SK-N-SH (cell line): ENCODE measurements at regions not wholly inside any gene's neighbourhood (a gene's known extent, or its start where the extent isn't known, plus 50 kb on each side); places are given as distances from the start of the nearest gene placed in this dataset.
"Not testable (repeated sequence)": the region's sequence is repeated elsewhere in the genome, so short reads cannot be mapped to it uniquely, and the experiment has no call there.

ENCODE experiments used
- CTCF ChIA-PET: fragments of 300-600, 350-600 bp; formaldehyde crosslinking; extraction: SDS; loops from one replicate; lab custom pipeline; 2021; lab: Yijun Ruan, JAX
- POLR2A ChIA-PET: fragments of 350-600 bp; sonication (Branson Sonifier 250); formaldehyde crosslinking; extraction: SDS; loops from one replicate; lab custom pipeline; 2020; ENCODE audit warnings: antibody characterized with exemption, inconsistent platforms; lab: Yijun Ruan, JAX
- DNase-seq: peaks from one replicate; pipeline ENCODE4 v3.0.0; 2012
- H2AFZ ChIP-seq: fragments of 200-600 bp; sonication (generic); 2 replicates; pipeline ENCODE4 v1.8.1; 2016; ENCODE audit warnings: antibody characterized with exemption, mild to moderate bottlenecking, low read depth
- H3F3A ChIP-seq: fragments of 200-600 bp; sonication (generic); replicated peaks from 2 replicates; pipeline ENCODE3; 2016; ENCODE audit warnings: antibody characterized with exemption, mild to moderate bottlenecking; ENCODE audit not compliant: insufficient read depth
- H3K27ac ChIP-seq, 2 experiments: fragments of 200-500 bp in 1 of 2; fragments of 200-600 bp in 1 of 2; sonication (Bioruptor generic) in 1 of 2; sonication (generic), shearing (Covaris generic) in 1 of 2; 2 replicates each; pipeline versions ENCODE4 v1.5.1 to v1.6.1; 2014 to 2016; ENCODE audit warnings: low read depth in 2 of 2, inconsistent platforms in 1 of 2, low read length in 1 of 2, mild to moderate bottlenecking in 1 of 2, mixed read lengths in 1 of 2
- H3K27me3 ChIP-seq: fragments of 200-600 bp; sonication (generic), shearing (Covaris generic); 2 replicates; pipeline ENCODE4 v1.6.1; 2016; ENCODE audit warnings: mixed run types; ENCODE audit not compliant: insufficient read depth
- H3K36me3 ChIP-seq, 2 experiments: fragments of 200-500 bp in 1 of 2; fragments of 200-600 bp in 1 of 2; sonication (Bioruptor generic) in 1 of 2; sonication (generic) in 1 of 2; replicated peaks in 1 of 2; 2 replicates each; pipeline versions ENCODE3 to v1.5.1; 2014 to 2016; ENCODE audit warnings: low read length in 1 of 2, mild to moderate bottlenecking in 1 of 2; ENCODE audit not compliant: insufficient read depth in 2 of 2, control insufficient read depth in 1 of 2
- H3K4me1 ChIP-seq, 2 experiments: fragments of 200-500 bp in 1 of 2; fragments of 200-600 bp in 1 of 2; sonication (Bioruptor generic) in 1 of 2; sonication (generic), shearing (Covaris generic) in 1 of 2; 2 replicates each; pipeline versions ENCODE4 v1.5.1 to v1.6.1; 2014 to 2016; ENCODE audit warnings: low read depth in 1 of 2, low read length in 1 of 2, mixed run types in 1 of 2; ENCODE audit not compliant: insufficient read depth in 2 of 2, control insufficient read depth in 1 of 2
- H3K4me2 ChIP-seq: fragments of 200-600 bp; sonication (generic), shearing (Covaris generic); 2 replicates; pipeline ENCODE4 v1.6.1; 2017; ENCODE audit warnings: mixed run types
- H3K4me3 ChIP-seq, 2 experiments: fragments of 200-500 bp in 1 of 2; fragments of 200-600 bp in 1 of 2; sonication (Bioruptor generic) in 1 of 2; sonication (generic), shearing (Covaris generic) in 1 of 2; 2 replicates each; pipeline versions ENCODE4 v1.5.1 to v1.8.1; 2014 to 2016; ENCODE audit warnings: low read depth in 2 of 2, inconsistent platforms in 1 of 2, low read length in 1 of 2, mild to moderate bottlenecking in 1 of 2, mixed read lengths in 1 of 2, moderate library complexity in 1 of 2
- H3K79me2 ChIP-seq: fragments of 200-600 bp; sonication (generic); 2 replicates; pipeline ENCODE4 v1.8.1; 2017; ENCODE audit warnings: mild to moderate bottlenecking; ENCODE audit not compliant: insufficient read depth
- H3K9ac ChIP-seq: fragments of 200-600 bp; sonication (generic); 2 replicates; pipeline ENCODE4 v1.6.1; 2017; ENCODE audit warnings: mixed run types
- H3K9me2 ChIP-seq: fragments of 200-600 bp; sonication (generic); 2 replicates; pipeline ENCODE4 v1.6.1; 2017; ENCODE audit warnings: mixed run types
- H3K9me3 ChIP-seq: fragments of 200-600 bp; sonication (generic); 2 replicates; pipeline ENCODE4 v1.6.1; 2017; ENCODE audit warnings: mixed run types, mild to moderate bottlenecking, moderate library complexity
- H4K20me1 ChIP-seq: fragments of 200-600 bp; sonication (generic); 2 replicates; pipeline ENCODE4 v1.6.1; 2017; ENCODE audit warnings: mild to moderate bottlenecking, mixed run types; ENCODE audit not compliant: insufficient read depth
- CHD2 ChIP-seq: fragments of 150-350 bp; IDR thresholded peaks from 2 replicates; pipeline ENCODE4 v1.6.1; 2018; ENCODE audit warnings: low read length; ENCODE audit not compliant: partially characterized antibody
- EP300 ChIP-seq, 2 experiments: IDR thresholded peaks; 2 replicates each; pipeline versions ENCODE4 v1.4.0 to v1.6.1; 2012; ENCODE audit warnings: borderline replicate concordance in 1 of 2, low read depth in 1 of 2, low read length in 1 of 2
- EZH2phosphoT487 ChIP-seq: fragments of 200-600 bp; sonication (generic); IDR thresholded peaks from 2 replicates; pipeline ENCODE4 v1.6.1; 2017; ENCODE audit warnings: low read depth, mixed run types, mild to moderate bottlenecking, antibody characterized with exemption, moderate library complexity, borderline replicate concordance
- GABPA ChIP-seq: IDR thresholded peaks from 2 replicates; pipeline ENCODE4 v1.4.0; 2012; ENCODE audit warnings: low read depth, mild to moderate bottlenecking
- JUND ChIP-seq: IDR thresholded peaks from 2 replicates; pipeline ENCODE4 v1.4.0; 2012
- MEF2A ChIP-seq: IDR thresholded peaks from 2 replicates; pipeline ENCODE4 v1.4.0; 2012; ENCODE audit warnings: low read depth, borderline replicate concordance
- NRF1 ChIP-seq: IDR thresholded peaks from 2 replicates; pipeline ENCODE4 v1.6.1; 2012; ENCODE audit warnings: low read depth, mild to moderate bottlenecking, low read length
- RAD21 ChIP-seq: IDR thresholded peaks from 2 replicates; pipeline ENCODE4 v1.6.1; 2012; ENCODE audit warnings: mild to moderate bottlenecking, low read length
- RXRA ChIP-seq: IDR thresholded peaks from 2 replicates; pipeline ENCODE4 v1.4.0; 2012; ENCODE audit warnings: low read depth, mild to moderate bottlenecking, borderline replicate concordance
- SIN3A ChIP-seq: IDR thresholded peaks from 2 replicates; pipeline ENCODE4 v1.6.1; 2012; ENCODE audit warnings: low read depth, mild to moderate bottlenecking, low read length, moderate library complexity, borderline replicate concordance
- SMC3 ChIP-seq: IDR thresholded peaks from 2 replicates; pipeline ENCODE4 v1.6.1; 2012; ENCODE audit warnings: low read depth, low read length, improper control_type of control experiment
- TAF1 ChIP-seq: IDR thresholded peaks from 2 replicates; pipeline ENCODE4 v1.6.1; 2012; ENCODE audit warnings: low read depth, mild to moderate bottlenecking, low read length, moderate library complexity, borderline replicate concordance
- TEAD4 ChIP-seq: IDR thresholded peaks from 2 replicates; pipeline ENCODE4 v1.4.0; 2012; ENCODE audit warnings: mild to moderate bottlenecking, borderline replicate concordance; ENCODE audit not compliant: insufficient read depth
- USF1 ChIP-seq: IDR thresholded peaks from 2 replicates; pipeline ENCODE4 v1.4.0; 2012; ENCODE audit warnings: low read depth, borderline replicate concordance
- WGBS: methylation state at CpG from one replicate; pipeline ENCODE4 v1.1.6; 2017; ENCODE audit warnings: low lambda C conversion rate; 5-methylcytosine and 5-hydroxymethylcytosine counted together
- TF ChIP-seq, protein P1 (sequence below): IDR thresholded peaks from 2 replicates; pipeline ENCODE4 v1.4.0; 2012; ENCODE audit warnings: low read depth
- TF ChIP-seq, protein P2 (sequence below): fragments of 150-350 bp; IDR thresholded peaks from 2 replicates; pipeline ENCODE4 v1.6.1; 2017; ENCODE audit warnings: antibody characterized with exemption, low read length, low read depth, borderline replicate concordance
- TF ChIP-seq, protein P3 (sequence below): IDR thresholded peaks from 2 replicates; pipeline ENCODE4; 2012
- TF ChIP-seq, protein P4 (sequence below): fragments of 150-350 bp; IDR thresholded peaks from 2 replicates; pipeline ENCODE4 v1.6.1; 2016; ENCODE audit warnings: mild to moderate bottlenecking, low read depth, low read length
- TF ChIP-seq, protein P5 (sequence below): fragments of 200-600 bp; sonication (generic); IDR thresholded peaks from 2 replicates; pipeline ENCODE4 v1.6.1; 2017; ENCODE audit warnings: antibody characterized with exemption, mild to moderate bottlenecking, moderate library complexity

DNA sequence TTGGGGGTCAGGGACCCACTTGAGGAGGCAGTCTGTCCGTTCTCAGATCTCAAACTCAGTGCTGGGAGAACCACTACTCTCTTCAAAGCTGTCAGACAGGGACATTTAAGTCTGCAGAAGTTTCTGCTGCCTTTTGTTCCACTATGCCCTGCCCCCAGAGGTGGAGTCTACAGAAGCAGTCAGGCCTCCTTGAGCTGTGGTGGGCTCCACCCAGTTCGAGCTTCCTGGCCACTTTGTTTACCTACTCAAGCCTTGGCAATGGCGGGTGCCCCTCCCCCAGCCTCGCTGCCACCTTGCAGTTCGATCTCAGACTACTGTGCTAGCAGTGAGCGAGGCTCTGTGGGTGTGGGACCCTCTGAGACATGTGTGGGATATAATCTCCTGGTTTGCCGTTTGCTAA lies 122.7 kb downstream of the GPR65 start:
- H3K27me3 ChIP-seq, POLR2A ChIA-PET, H4K20me1 ChIP-seq, H2AFZ ChIP-seq, H3K9me3 ChIP-seq, H3K4me1 ChIP-seq, H3K36me3 ChIP-seq, H3K27ac ChIP-seq, H3K4me3 ChIP-seq, DNase-seq, H3K79me2 ChIP-seq, CTCF ChIA-PET, H3K9ac ChIP-seq, H3K4me2 ChIP-seq, H3K9me2 ChIP-seq: not testable (repeated sequence)
- 26% methylated on average over 5 of the region's 7 CpGs for WGBS
- peaks cover 13% of the 10 kb centered on the region for H3F3A ChIP-seq

GRCh38 chr14:88128816-88129215 lies 123.9 kb downstream of the GPR65 start:
- Histone ChIP-seq H4K20me1 (no peaks in the 10 kb centered on the region), H3K4me2 (peak overlapping the region; percentile 47), H3K9ac (no peak overlapping the region), H2AFZ (no peak overlapping the region), H3K9me2 (no peaks in the 10 kb centered on the region), H3K27me3 (no peaks in the 10 kb centered on the region), H3K79me2 (no peaks in the 10 kb centered on the region), H3K4me3 (no peak overlapping the region), H3K9me3 (no peaks in the 10 kb centered on the region), H3F3A (peaks cover 13% of the 10 kb centered on the region), H3K36me3 (no peaks in the 10 kb centered on the region), H3K27ac (no peak overlapping the region), H3K4me1 (no peaks in the 10 kb centered on the region)
- ChIA-PET POLR2A (no interaction called here), CTCF (no interaction called here)
- 50% methylated on average over 1 of the region's 1 CpG for WGBS
- DNase-seq = no peak
- TF ChIP-seq, protein P1, sequence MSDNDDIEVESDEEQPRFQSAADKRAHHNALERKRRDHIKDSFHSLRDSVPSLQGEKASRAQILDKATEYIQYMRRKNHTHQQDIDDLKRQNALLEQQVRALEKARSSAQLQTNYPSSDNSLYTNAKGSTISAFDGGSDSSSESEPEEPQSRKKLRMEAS = no peak
- no peak for TF ChIP-seq JUND
- TF ChIP-seq, protein P2, sequence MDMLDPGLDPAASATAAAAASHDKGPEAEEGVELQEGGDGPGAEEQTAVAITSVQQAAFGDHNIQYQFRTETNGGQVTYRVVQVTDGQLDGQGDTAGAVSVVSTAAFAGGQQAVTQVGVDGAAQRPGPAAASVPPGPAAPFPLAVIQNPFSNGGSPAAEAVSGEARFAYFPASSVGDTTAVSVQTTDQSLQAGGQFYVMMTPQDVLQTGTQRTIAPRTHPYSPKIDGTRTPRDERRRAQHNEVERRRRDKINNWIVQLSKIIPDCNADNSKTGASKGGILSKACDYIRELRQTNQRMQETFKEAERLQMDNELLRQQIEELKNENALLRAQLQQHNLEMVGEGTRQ = no peak
- TF ChIP-seq SIN3A = no peak
- no peak for TF ChIP-seq SMC3
- TF ChIP-seq RXRA = no peak
- TF ChIP-seq, protein P3, sequence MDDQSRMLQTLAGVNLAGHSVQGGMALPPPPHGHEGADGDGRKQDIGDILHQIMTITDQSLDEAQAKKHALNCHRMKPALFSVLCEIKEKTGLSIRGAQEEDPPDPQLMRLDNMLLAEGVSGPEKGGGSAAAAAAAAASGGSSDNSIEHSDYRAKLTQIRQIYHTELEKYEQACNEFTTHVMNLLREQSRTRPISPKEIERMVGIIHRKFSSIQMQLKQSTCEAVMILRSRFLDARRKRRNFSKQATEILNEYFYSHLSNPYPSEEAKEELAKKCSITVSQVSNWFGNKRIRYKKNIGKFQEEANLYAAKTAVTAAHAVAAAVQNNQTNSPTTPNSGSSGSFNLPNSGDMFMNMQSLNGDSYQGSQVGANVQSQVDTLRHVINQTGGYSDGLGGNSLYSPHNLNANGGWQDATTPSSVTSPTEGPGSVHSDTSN = no peak
- TF ChIP-seq, protein P4, sequence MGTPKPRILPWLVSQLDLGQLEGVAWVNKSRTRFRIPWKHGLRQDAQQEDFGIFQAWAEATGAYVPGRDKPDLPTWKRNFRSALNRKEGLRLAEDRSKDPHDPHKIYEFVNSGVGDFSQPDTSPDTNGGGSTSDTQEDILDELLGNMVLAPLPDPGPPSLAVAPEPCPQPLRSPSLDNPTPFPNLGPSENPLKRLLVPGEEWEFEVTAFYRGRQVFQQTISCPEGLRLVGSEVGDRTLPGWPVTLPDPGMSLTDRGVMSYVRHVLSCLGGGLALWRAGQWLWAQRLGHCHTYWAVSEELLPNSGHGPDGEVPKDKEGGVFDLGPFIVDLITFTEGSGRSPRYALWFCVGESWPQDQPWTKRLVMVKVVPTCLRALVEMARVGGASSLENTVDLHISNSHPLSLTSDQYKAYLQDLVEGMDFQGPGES = no peak
- no peak for TF ChIP-seq MEF2A
- TF ChIP-seq CHD2 = no peak
- no peak for TF ChIP-seq GABPA
- no peak for TF ChIP-seq EZH2phosphoT487
- no peak for TF ChIP-seq USF1
- no peak for TF ChIP-seq NRF1
- TF ChIP-seq, protein P5, sequence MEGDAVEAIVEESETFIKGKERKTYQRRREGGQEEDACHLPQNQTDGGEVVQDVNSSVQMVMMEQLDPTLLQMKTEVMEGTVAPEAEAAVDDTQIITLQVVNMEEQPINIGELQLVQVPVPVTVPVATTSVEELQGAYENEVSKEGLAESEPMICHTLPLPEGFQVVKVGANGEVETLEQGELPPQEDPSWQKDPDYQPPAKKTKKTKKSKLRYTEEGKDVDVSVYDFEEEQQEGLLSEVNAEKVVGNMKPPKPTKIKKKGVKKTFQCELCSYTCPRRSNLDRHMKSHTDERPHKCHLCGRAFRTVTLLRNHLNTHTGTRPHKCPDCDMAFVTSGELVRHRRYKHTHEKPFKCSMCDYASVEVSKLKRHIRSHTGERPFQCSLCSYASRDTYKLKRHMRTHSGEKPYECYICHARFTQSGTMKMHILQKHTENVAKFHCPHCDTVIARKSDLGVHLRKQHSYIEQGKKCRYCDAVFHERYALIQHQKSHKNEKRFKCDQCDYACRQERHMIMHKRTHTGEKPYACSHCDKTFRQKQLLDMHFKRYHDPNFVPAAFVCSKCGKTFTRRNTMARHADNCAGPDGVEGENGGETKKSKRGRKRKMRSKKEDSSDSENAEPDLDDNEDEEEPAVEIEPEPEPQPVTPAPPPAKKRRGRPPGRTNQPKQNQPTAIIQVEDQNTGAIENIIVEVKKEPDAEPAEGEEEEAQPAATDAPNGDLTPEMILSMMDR = no peak
- TF ChIP-seq TAF1 = no peak
- TF ChIP-seq TEAD4 = no peak
- TF ChIP-seq EP300 (IDR thresholded peaks at IDR 0.05; ENCODE audit: borderline replicate concordance in 1 of 2, low read depth in 1 of 2, low read length in 1 of 2) = no peak
- no peak for TF ChIP-seq RAD21
